A549 (cell line): ENCODE measurements at regions not wholly inside any gene's neighbourhood (a gene's known extent, or its start where the extent isn't known, plus 50 kb on each side); places are given as distances from the start of the nearest gene placed in this dataset.

Source experiments
- CBX2 ChIP-seq: fragments of 200-600 bp; sonication (generic); IDR thresholded peaks from 2 replicates; pipeline ENCODE4 v1.6.1; 2016; ENCODE audit warnings: low read depth, mild to moderate bottlenecking, borderline replicate concordance
- CHD2 ChIP-seq: fragments of 150-350 bp; IDR thresholded peaks from 2 replicates; pipeline ENCODE4 v1.6.1; 2014; ENCODE audit warnings: low read length; ENCODE audit not compliant: partially characterized antibody
- CTCF ChIP-seq: fragments of >200 bp; sonication (Bioruptor Twin); formaldehyde crosslinking; IDR thresholded peaks from 3 replicates; pipeline ENCODE4 v1.5.1; 2016
- EP300 ChIP-seq, 2 experiments: fragments of >200 bp; sonication (Bioruptor Twin); formaldehyde crosslinking; IDR thresholded peaks; 2 replicates in 1 of 2; 3 replicates in 1 of 2; pipeline ENCODE4 v1.6.1; 2016 to 2017
- PHF8 ChIP-seq: fragments of 200-600 bp; sonication (generic); IDR thresholded peaks from 2 replicates; pipeline ENCODE4 v1.6.1; 2016; ENCODE audit warnings: low read depth, mild to moderate bottlenecking, antibody characterized with exemption, moderate library complexity, borderline replicate concordance
- POLR2A ChIP-seq: IDR thresholded peaks from 2 replicates; pipeline ENCODE4 v1.6.1; 2012; ENCODE audit warnings: mild to moderate bottlenecking, low read length
- RCOR1 ChIP-seq: fragments of 150-350 bp; IDR thresholded peaks from 2 replicates; pipeline ENCODE4 v1.6.1; 2014; ENCODE audit warnings: antibody characterized with exemption, low read length, low read depth
- RFX5 ChIP-seq: fragments of 450-650 bp; IDR thresholded peaks from 2 replicates; pipeline ENCODE4 v1.7.1; 2014; ENCODE audit warnings: antibody characterized with exemption, mild to moderate bottlenecking, moderate library complexity
- ZFP36 ChIP-seq: fragments of 450-650 bp; IDR thresholded peaks from 2 replicates; pipeline ENCODE4 v1.6.1; 2014; ENCODE audit warnings: borderline replicate concordance; ENCODE audit not compliant: partially characterized antibody
- TF ChIP-seq, protein P1 (sequence below): fragments of >200 bp; sonication (Bioruptor Twin); formaldehyde crosslinking; IDR thresholded peaks from 3 replicates; pipeline ENCODE4 v1.6.1; 2016

DNA sequence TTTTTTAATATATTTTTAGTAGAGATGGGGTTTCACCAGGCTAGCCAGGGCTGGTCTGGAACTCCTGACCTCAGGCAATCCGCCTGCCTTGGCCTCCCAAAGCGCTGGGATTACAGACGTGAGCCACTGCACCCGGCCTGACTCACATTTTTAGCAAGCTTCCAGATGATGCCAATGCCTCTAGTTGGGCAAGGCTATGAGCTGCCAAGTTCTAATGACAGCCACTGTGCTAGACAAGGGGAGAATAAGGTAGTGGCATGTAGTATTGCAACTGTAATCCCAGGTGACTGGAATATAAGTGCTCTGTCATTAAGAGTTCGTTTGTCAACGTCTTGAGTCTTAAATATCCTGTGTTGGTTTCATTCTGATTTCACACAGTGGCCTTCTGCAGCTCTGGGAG lies 96.7 kb downstream of the SLIT2 start:
- no peak for TF ChIP-seq ZFP36
- no peak for TF ChIP-seq RFX5
- TF ChIP-seq CTCF: no peak
- no peak for TF ChIP-seq RCOR1
- TF ChIP-seq CHD2: no peak
- no peak for TF ChIP-seq PHF8
- TF ChIP-seq, protein P1, sequence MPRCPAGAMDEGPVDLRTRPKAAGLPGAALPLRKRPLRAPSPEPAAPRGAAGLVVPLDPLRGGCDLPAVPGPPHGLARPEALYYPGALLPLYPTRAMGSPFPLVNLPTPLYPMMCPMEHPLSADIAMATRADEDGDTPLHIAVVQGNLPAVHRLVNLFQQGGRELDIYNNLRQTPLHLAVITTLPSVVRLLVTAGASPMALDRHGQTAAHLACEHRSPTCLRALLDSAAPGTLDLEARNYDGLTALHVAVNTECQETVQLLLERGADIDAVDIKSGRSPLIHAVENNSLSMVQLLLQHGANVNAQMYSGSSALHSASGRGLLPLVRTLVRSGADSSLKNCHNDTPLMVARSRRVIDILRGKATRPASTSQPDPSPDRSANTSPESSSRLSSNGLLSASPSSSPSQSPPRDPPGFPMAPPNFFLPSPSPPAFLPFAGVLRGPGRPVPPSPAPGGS: no peak
- TF ChIP-seq POLR2A: no peak
- TF ChIP-seq EP300 (IDR thresholded peaks at IDR 0.05): no peak
- TF ChIP-seq CBX2: no peak
